ENCODE measurements at regions not wholly inside any gene's neighbourhood (a gene's known extent, or its start where the extent isn't known, plus 50 kb on each side); places are given as distances from the start of the nearest gene placed in this dataset.

GRCh38 chr12:61513499-61513898 is 746.7 kb upstream of the USP15 start:
- Histone ChIP-seq H3K36me3 (ENCODE audit: control insufficient read depth, low read length) (no peaks in the 10 kb centered on the region), H3K27ac (ENCODE audit: low read depth, low read length) (no peak overlapping the region), H3K4me3 (ENCODE audit: low read length) (no peak overlapping the region), H3F3A (ENCODE audit: control insufficient read depth, insufficient read depth) (no peaks in the 10 kb centered on the region), H3K79me2 (ENCODE audit: control insufficient read depth, low read length) (no peaks in the 10 kb centered on the region), H3K27me3 (ENCODE audit: control insufficient read depth, low read length) (no peaks in the 10 kb centered on the region), H3K4me2 (ENCODE audit: low read length) (no peak overlapping the region), H3K4me1 (ENCODE audit: control insufficient read depth, low read length) (no peaks in the 10 kb centered on the region), H3K9me2 (replicated peaks; ENCODE audit: control insufficient read depth, low read length) (no peaks in the 10 kb centered on the region), H3K9me3 (ENCODE audit: control insufficient read depth, insufficient read depth, low read length) (no peaks in the 10 kb centered on the region), H4K20me1 (ENCODE audit: control insufficient read depth, insufficient read depth, low read depth, low read length) (no peaks in the 10 kb centered on the region)
- TF ChIP-seq EZH2phosphoT487 (IDR thresholded peaks at IDR 0.05; ENCODE audit: borderline replicate concordance, low read length): no peak
- TF ChIP-seq, protein P1, sequence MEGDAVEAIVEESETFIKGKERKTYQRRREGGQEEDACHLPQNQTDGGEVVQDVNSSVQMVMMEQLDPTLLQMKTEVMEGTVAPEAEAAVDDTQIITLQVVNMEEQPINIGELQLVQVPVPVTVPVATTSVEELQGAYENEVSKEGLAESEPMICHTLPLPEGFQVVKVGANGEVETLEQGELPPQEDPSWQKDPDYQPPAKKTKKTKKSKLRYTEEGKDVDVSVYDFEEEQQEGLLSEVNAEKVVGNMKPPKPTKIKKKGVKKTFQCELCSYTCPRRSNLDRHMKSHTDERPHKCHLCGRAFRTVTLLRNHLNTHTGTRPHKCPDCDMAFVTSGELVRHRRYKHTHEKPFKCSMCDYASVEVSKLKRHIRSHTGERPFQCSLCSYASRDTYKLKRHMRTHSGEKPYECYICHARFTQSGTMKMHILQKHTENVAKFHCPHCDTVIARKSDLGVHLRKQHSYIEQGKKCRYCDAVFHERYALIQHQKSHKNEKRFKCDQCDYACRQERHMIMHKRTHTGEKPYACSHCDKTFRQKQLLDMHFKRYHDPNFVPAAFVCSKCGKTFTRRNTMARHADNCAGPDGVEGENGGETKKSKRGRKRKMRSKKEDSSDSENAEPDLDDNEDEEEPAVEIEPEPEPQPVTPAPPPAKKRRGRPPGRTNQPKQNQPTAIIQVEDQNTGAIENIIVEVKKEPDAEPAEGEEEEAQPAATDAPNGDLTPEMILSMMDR (IDR thresholded peaks at IDR 0.05; ENCODE audit: low read depth, low read length, poor library complexity, severe bottlenecking): no peak

DNA sequence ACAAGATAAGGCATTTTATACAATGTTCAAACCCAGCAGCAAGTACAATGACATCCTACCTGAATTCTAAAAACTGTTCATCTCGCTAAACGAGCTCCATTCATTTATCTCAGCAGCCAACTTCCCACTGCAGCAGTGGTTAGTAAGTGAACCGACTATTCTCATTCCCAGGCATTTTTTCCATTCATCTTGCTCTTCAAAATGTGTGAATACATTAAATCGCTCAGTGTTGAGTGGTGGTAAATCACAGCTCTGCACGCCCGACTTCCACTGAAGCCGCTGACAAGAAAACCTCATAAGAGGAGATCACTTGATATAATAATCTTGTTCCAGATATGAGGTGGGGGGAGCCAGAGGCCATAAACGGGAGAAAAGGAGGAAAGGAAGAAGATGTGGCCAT is 746.2 kb upstream of the USP15 start:
- no peaks in the 10 kb centered on the region for H3K27me3 ChIP-seq (ENCODE audit: control insufficient read depth, low read length)
- H3K4me3 ChIP-seq (ENCODE audit: low read length): no peak overlapping the region
- no peaks in the 10 kb centered on the region for H4K20me1 ChIP-seq (ENCODE audit: control insufficient read depth, insufficient read depth, low read depth, low read length)
- H3K79me2 ChIP-seq (ENCODE audit: control insufficient read depth, low read length): no peaks in the 10 kb centered on the region
- H3K9me2 ChIP-seq (replicated peaks; ENCODE audit: control insufficient read depth, low read length): no peaks in the 10 kb centered on the region
- no peaks in the 10 kb centered on the region for H3F3A ChIP-seq (ENCODE audit: control insufficient read depth, insufficient read depth)
- H3K36me3 ChIP-seq (ENCODE audit: control insufficient read depth, low read length): no peaks in the 10 kb centered on the region
- TF ChIP-seq, protein P1 (IDR thresholded peaks at IDR 0.05; ENCODE audit: low read depth, low read length, poor library complexity, severe bottlenecking): no peak
- TF ChIP-seq EZH2phosphoT487 (IDR thresholded peaks at IDR 0.05; ENCODE audit: borderline replicate concordance, low read length): no peak
- H3K27ac ChIP-seq (ENCODE audit: low read depth, low read length): no peak overlapping the region
- no peaks in the 10 kb centered on the region for H3K9me3 ChIP-seq (ENCODE audit: control insufficient read depth, insufficient read depth, low read length)
- no peak overlapping the region for H3K4me2 ChIP-seq (ENCODE audit: low read length)
- no peaks in the 10 kb centered on the region for H3K4me1 ChIP-seq (ENCODE audit: control insufficient read depth, low read length)

DNA sequence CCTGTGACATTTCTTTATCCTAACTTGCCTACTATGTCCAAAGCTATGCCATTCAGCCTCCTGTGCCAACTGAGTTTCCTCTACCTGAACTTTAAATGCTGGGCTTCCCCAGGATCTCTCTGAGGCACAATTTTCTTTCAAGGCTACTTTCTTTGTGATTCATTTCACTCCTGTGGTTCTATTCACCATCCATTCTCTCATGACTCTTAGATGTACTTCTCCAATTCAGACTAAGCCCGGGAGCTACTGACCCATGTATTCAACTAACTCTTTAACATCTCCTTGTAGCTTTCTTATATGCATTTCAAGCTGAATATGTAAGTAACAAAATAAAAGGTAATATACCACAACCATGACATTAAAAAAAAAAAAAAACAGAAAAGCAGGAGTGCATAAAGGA is 738.9 kb upstream of the USP15 start:
- Histone ChIP-seq H3K9me3 (ENCODE audit: control insufficient read depth, insufficient read depth, low read length) (no peaks in the 10 kb centered on the region), H3K4me1 (ENCODE audit: control insufficient read depth, low read length) (no peaks in the 10 kb centered on the region), H3F3A (ENCODE audit: control insufficient read depth, insufficient read depth) (no peaks in the 10 kb centered on the region), H3K9me2 (replicated peaks; ENCODE audit: control insufficient read depth, low read length) (no peaks in the 10 kb centered on the region), H3K27ac (ENCODE audit: low read depth, low read length) (no peak overlapping the region), H3K4me2 (ENCODE audit: low read length) (no peak overlapping the region), H4K20me1 (ENCODE audit: control insufficient read depth, insufficient read depth, low read depth, low read length) (no peaks in the 10 kb centered on the region), H3K79me2 (ENCODE audit: control insufficient read depth, low read length) (no peaks in the 10 kb centered on the region), H3K27me3 (ENCODE audit: control insufficient read depth, low read length) (no peaks in the 10 kb centered on the region), H3K4me3 (ENCODE audit: low read length) (no peak overlapping the region), H3K36me3 (ENCODE audit: control insufficient read depth, low read length) (no peaks in the 10 kb centered on the region)
- TF ChIP-seq, protein P1 (IDR thresholded peaks at IDR 0.05; ENCODE audit: low read depth, low read length, poor library complexity, severe bottlenecking): no peak

Data from DOHH2 (cell line).